HCEC 1CT (cell line): ENCODE measurements at regions not wholly inside any gene's neighbourhood (a gene's known extent, or its start where the extent isn't known, plus 50 kb on each side); places are given as distances from the start of the nearest gene placed in this dataset.
A peak's percentile ranks its signal among the peaks of the same experiment; 100 is the strongest.
"Not testable (repeated sequence)": the region's sequence is repeated elsewhere in the genome, so short reads cannot be mapped to it uniquely, and the experiment has no call there.

Experiments
- DNase-seq: peaks from one replicate; pipeline ENCODE4 v3.0.0-alpha.2; 2017

GRCh38 chr7:80082213-80082612 is 52.4 kb upstream of the GNAI1 start:
- no peak for DNase-seq

DNA sequence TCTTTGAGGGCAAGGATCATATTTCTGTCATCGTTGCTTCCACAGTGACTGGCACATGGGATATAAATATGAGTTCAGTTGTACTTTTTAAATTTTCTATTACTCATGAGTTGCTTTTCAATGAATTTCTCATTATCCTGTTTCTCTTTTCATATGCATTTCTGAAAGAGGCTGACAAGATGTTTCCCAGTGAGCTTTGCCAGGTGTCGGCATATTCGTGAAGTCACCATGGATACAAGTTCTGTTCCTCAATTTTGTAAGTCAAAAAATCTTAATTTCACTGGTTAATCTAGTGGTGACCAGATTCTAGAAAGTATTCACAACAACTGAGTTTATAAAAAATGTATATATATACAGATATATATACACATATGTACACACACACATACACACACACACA is 55.7 kb upstream of the GNAI1 start:
- no peak for DNase-seq

GRCh38 chr7:80078159-80078731 is 56.4 kb upstream of the GNAI1 start:
- DNase-seq: peak; percentile 58

GRCh38 chr7:80070391-80070790 is 64.2 kb upstream of the GNAI1 start:
- no peak for DNase-seq

DNA sequence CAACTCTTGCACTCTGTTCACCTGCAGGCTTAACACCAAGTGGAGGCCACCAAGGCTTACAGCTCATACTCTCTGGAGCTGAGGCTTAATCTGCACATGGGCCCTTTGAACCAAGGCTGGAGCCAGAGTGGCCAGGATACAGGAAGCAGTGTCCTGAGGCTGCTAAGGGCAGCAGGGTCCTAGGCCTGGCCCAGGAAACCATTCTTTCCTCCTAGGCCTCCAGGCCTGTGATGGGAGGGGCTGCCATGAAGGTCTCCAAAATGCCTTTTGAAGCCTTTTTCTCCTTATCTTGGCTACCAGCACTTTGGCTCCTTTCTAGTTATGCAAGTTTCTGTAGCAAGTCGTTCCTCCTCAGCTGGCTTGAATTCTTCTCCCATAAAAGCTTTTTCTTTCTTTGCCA is 68.0 kb upstream of the GNAI1 start:
- no peak for DNase-seq

DNA sequence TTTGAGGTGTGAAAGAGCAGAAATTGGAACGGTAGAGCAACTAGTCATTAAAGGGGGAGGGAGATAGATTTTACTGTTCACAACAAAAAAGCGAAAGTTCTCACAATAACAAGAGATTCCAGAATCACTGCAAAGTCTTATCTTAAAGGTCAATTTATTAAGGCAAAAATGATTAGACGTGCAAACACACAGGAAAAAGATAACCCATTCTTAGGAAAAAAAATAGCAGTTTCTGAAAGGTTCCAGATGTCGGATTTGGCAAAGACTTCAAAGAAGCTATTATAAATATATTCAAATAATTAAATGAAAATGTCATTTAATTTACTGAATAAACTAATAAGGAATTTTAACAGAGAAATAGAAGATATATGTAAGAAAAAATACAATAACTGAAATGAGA is 70.8 kb upstream of the GNAI1 start:
- DNase-seq: no peak

DNA sequence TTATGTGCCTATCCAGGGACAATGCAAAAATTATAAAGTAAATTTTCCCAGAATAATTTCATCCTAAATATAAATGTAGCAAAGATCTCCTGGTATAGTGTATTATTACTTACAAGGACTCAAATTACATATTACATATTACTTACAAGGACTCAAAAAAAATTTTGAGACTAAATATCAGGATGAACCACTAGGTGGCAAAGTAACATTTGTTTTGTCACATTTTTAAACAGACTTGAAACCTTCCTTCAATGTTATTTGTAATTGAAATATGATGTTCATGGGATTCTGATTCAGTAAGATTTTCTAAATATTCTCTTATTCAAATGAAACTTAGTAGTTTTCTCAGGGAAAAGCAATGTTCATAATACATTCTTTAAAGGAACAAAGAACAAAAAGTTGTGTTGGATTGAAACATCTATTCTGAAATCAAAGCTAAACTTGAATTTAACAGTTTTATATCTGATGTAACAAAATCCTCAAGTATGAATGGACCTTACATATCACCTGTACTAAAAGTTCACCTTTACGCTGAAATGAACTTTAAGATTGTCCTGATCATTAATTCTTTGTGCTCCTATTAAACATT is 74.3 kb upstream of the GNAI1 start:
- peak; percentile 69 for DNase-seq

DNA sequence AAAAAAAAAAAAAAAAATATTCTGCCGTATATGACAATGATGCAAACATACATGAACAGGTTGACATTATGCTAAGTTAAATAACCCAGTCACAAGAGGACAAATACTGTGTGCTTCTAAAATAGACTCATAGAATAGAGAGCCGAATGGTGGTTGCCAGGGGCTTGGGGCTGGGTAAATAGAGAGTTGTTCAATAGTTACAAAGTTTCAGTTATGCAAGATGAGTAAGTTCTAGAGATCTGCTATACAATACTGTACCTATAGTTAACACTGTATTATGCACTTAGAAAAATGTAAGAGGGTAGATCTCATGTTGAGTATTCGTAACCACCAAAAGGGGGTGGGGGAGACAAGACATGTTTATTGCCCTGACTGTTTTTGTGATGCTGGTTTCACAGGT is 77.1 kb upstream of the GNAI1 start:
- no peak for DNase-seq

DNA sequence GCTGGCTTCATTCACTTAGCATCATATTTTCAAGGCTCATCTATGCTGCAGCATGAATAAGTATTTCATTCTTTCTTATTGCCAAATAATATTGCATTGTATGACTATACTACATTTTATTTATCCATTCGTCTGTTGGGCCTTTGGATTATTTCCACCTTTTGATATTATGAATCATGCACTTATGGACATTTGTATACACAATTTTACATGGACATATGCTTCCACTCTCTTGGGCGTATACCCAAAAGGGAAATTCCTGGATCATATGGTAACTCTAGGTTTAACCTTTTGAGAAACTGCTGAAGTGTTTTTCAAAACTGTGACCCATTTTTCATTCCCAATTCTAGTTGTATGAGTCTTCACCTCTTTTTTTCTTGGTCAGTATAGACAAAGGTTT is 80.3 kb upstream of the GNAI1 start:
- DNase-seq: peak; percentile 92

DNA sequence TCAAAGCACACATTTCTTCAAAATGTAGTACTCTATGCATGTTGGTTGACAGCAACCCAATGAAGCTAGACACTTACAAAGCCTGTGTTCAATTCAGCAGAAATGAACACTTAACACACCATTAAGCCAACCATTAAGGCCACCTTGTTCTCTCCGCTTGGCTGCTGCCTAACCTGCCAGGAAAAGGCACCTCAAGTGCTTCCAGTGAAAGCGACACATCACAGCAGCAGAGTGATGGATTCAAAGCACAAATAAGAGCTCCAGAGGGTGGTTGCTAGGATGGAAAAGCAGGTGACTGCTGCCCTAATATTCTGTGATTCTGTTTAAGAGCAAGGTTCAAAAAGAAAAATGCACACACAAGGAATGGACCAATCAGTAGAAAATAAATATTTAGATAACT is 81.5 kb upstream of the GNAI1 start:
- DNase-seq: no peak

DNA sequence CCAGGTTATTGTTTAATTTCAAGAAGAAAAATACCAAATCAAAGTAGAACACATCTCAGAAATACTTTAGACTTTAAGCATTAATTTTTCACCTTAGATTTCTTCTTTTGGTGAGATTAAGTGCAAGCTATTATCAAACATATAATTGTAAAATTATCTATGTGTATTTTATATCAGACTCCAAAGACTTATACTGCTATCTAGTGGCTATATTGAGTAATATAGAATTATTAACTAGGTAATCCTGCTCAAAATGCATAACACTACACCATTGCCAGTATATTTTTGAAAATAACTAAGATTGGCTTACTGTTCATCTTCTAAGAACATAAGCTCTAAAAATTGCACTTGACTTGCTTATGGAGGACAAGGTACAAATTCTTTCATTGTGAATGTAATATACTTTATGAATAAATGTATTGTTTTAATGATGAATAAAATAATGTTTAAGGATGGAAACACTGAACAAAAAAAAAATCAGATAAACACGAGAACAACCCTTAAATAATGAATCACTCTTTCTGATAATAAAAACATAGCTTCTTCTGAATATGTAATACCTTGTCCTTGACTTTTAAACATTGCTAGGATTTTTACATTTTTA is 86.7 kb upstream of the GNAI1 start:
- DNase-seq: peak; percentile 60

GRCh38 chr7:80047032-80047431 is 87.6 kb upstream of the GNAI1 start:
- DNase-seq: peak; percentile 10

DNA sequence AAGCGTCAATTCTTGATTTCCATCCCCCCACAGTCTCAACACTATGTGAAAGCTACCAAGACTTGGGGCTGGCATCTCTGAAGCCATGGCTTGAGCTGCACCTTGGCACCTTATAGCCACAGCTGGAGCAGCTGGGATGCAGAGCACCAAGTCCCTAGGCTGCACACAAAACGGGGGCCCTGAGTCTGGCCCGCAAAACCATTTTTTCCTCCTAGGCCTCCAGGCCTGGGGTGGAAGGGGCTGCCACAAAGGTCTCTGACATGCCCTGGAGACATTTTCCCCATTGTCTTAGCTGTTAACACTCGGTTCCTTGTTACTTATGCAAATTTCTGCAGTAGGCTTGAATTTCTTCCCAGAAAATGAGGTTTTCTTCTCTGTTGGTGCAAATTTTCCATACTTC is 89.8 kb upstream of the GNAI1 start:
- no peak for DNase-seq

GRCh38 chr7:80040752-80041151 is 93.9 kb upstream of the GNAI1 start:
- DNase-seq: no peak

DNA sequence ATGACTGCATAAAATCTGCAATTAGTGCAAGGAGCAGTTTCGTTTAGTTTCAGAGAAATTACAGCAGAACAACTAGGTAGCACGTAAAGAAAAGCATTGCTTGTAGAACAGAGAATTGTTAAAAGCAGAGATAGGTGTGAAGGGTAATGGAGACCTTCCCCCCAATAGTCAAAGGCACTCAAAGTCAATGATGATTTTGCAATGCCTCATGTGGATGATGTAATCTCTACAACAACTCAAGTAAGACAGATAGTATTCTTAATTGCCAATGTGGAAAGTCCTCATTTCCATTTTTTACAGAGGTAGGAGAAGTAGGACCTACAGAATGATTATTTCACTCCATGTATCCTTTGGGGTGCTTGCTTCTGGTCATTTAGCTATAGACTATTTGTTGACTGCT is 94.3 kb upstream of the GNAI1 start:
- no peak for DNase-seq

DNA sequence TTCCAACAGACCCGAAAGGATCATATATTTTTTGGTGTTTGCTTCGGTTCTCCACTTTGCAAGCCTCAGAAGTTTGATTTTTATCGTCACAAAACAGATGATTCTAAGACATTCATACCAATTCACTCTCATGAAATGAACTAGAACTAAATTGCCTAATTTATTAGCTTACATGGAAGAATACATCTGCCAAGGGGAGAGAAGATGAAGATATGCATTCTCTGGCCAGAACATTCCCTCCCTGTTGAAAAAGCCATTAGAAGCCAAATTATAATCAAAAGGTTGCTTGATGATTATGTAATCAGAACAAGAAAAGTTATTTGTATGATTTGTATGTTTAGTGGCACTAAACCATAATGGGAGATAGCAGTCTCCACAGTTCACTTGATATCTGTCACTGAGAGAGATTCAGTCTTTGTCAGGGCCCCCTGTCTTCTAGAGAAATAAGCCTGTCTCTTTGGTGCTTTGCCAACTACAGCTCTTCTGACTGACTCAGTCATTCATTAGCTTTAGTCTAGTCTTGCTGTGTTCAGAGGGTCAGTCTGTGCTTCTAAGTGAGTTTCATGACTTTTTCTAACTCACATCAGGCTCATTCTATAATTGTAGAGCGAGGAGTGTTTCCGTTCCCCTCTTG is 95.3 kb upstream of the GNAI1 start:
- no peak for DNase-seq

DNA sequence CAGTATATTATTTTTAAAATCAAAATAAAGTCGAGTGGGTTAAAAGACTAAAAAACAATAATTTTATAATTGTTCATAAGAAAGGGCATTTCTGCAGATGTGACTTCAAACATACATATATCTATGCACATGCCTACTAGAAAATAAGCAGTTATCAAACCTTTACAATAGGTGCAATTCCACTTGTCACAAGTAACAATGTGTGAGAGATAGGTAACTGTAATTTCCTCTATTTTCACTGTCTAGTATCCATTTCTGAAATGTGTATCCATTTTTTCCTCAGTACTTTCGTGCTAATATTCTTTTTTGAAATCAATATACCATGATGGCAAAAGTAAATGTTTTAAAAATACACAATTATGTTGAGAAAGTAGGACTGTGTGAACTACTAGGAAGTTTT is 96.9 kb upstream of the GNAI1 start:
- no peak for DNase-seq

- DNase-seq: no peak
Measured at GRCh38 chr7:80036107-80036506, 98.5 kb upstream of the GNAI1 start.

GRCh38 chr7:80028717-80029116 is 105.9 kb upstream of the GNAI1 start:
- DNase-seq: no peak

- no peak for DNase-seq
Measured at GRCh38 chr7:80027611-80028173, 106.9 kb upstream of the GNAI1 start.

DNA sequence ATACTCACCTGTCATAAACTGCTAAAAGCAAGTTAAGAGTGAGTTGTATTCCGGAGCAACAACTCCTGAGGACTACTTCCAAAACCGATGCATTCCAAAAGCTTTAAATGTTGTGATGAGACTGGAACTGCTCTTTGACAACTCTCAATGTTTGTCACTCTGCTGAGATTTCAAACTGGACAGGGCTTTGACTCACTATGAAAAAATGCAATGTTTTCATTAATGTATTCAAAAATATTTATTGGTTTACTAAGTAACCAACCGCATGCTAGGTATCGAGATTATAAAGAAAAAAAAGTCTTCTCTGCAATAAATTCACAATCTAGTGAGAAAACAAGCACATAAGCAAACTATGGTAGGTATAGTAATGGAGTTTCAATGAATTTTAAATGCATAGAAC is 107.9 kb upstream of the GNAI1 start:
- peak; percentile 12 for DNase-seq

DNA sequence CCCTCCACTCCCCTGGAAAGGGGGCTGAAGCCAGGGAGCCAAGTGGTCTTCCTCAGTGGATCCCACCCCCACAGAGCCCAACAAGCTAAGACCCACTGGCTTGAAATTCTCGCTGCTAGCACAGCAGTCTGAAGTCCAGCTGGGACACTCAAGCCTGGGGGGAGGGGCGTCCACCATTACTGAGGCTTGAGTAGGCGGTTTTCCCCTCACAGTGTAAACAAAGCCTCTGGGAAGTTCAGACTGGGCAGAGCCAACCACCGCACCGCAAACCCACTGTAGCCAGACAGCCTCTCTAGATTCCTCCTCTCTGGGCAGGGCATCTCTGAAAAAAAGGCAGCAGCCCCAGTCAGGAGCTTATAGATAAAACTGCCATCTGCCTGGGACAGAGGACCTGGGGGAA is 114.4 kb upstream of the GNAI1 start:
- DNase-seq: not testable (repeated sequence)

DNA sequence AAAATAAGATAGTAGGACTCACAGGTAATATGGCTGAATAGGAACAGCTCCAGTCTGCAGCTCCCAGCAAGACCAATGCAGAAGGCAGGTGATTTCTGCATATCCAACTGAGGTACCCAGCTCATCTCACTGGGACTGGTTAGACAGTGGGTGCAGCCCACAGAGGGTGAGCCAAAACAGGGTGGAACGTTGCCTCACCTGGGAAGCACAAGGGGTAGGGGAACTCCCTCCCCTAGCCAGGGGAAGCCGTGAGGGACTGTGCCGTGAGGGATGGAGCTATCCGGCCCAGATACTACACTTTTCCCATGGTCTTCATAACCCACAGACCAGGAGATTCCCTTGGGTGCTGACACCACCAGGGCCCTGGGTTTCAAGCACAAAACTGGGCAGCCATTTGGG is 114.8 kb upstream of the GNAI1 start:
- DNase-seq: not testable (repeated sequence)
